K562 (cell line): ENCODE measurements at regions not wholly inside any gene's neighbourhood (a gene's known extent, or its start where the extent isn't known, plus 50 kb on each side); places are given as distances from the start of the nearest gene placed in this dataset.

ENCODE experiments used
- XRCC5 ChIP-seq: fragments of 200-400 bp; formaldehyde crosslinking; IDR thresholded peaks from 2 replicates; pipeline ENCODE4 v1.6.1; 2017; ENCODE audit warnings: low read depth, mild to moderate bottlenecking, low read length
- ZNF239 ChIP-seq: fragments of 250-450 bp; sonication (Bioruptor Pico); IDR thresholded peaks from 2 replicates; pipeline ENCODE4 v1.4.0; 2020; ENCODE audit warnings: mild to moderate bottlenecking
- TF ChIP-seq, protein P1 (sequence below), 3 experiments: IDR thresholded peaks in 2 of 3; conservative IDR thresholded peaks in 1 of 3; 2 replicates each; pipeline ENCODE4 v1.5.1; 2011 to 2012; ENCODE audit warnings: low read length in 3 of 3, mild to moderate bottlenecking in 3 of 3, control low read depth in 2 of 3, improper control_type of control experiment in 1 of 3, inconsistent platforms in 1 of 3, low read depth in 1 of 3, mixed read lengths in 1 of 3, moderate library complexity in 1 of 3; ENCODE audit not compliant: insufficient read depth in 2 of 3
- TF ChIP-seq, protein P2 (sequence below): fragments of 250-450 bp; sonication (Bioruptor Pico); IDR thresholded peaks from 2 replicates; pipeline ENCODE4 v1.5.0; 2022; ENCODE audit warnings: mild to moderate bottlenecking

DNA sequence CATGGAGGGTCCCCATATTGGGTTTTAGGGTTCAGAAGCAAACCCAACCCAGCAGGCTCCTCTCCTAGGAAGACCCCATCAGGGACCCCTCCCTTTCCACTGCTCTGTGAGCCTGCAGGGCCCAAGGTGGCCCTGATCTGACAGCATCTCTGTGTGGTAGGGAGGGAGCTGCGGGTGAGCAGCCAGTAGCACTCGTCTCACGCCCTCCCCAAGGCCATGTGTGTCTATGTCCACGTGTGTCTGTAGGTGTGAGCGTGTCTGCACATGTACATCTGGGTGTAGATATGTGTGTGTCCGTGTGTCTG lies 103.5 kb upstream of the FAM20C start:
- no peak for TF ChIP-seq ZNF239
- no peak for TF ChIP-seq XRCC5
- TF ChIP-seq, protein P1, sequence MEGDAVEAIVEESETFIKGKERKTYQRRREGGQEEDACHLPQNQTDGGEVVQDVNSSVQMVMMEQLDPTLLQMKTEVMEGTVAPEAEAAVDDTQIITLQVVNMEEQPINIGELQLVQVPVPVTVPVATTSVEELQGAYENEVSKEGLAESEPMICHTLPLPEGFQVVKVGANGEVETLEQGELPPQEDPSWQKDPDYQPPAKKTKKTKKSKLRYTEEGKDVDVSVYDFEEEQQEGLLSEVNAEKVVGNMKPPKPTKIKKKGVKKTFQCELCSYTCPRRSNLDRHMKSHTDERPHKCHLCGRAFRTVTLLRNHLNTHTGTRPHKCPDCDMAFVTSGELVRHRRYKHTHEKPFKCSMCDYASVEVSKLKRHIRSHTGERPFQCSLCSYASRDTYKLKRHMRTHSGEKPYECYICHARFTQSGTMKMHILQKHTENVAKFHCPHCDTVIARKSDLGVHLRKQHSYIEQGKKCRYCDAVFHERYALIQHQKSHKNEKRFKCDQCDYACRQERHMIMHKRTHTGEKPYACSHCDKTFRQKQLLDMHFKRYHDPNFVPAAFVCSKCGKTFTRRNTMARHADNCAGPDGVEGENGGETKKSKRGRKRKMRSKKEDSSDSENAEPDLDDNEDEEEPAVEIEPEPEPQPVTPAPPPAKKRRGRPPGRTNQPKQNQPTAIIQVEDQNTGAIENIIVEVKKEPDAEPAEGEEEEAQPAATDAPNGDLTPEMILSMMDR (IDR thresholded peaks at IDR 0.05 in 2 of 3, conservative IDR thresholded peaks at IDR 0.05 in 1 of 3; ENCODE audit: insufficient read depth in 2 of 3, low read depth in 1 of 3, low read length in 3 of 3) = no peak
- TF ChIP-seq, protein P2, sequence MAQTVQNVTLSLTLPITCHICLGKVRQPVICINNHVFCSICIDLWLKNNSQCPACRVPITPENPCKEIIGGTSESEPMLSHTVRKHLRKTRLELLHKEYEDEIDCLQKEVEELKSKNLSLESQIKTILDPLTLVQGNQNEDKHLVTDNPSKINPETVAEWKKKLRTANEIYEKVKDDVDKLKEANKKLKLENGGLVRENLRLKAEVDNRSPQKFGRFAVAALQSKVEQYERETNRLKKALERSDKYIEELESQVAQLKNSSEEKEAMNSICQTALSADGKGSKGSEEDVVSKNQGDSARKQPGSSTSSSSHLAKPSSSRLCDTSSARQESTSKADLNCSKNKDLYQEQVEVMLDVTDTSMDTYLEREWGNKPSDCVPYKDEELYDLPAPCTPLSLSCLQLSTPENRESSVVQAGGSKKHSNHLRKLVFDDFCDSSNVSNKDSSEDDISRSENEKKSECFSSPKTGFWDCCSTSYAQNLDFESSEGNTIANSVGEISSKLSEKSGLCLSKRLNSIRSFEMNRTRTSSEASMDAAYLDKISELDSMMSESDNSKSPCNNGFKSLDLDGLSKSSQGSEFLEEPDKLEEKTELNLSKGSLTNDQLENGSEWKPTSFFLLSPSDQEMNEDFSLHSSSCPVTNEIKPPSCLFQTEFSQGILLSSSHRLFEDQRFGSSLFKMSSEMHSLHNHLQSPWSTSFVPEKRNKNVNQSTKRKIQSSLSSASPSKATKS = no peak
